ENCODE measurements at regions not wholly inside any gene's neighbourhood (a gene's known extent, or its start where the extent isn't known, plus 50 kb on each side); places are given as distances from the start of the nearest gene placed in this dataset.

GRCh38 chr2:240350006-240350355 lies 85.5 kb upstream of the GPC1 start:
- ATAC-seq (no peak), FAIRE-seq (no peak), DNase-seq (peak in 1 of 6 donors; percentile 30)
- no peaks in the 10 kb centered on the region for H3K36me3 ChIP-seq
- 89 to 90% methylated on average over 8 of the region's 8 CpGs for WGBS, 2 donors
- TF ChIP-seq CTCF (IDR thresholded peaks at IDR 0.05), result no peak
- H3K4me1 ChIP-seq, result no peaks in the 10 kb centered on the region
- intact Hi-C loops (cut with DNase I), result no loop called here
- H3K4me3 ChIP-seq, result no peak overlapping the region
- H3K27ac ChIP-seq, result no peak overlapping the region
- no peaks in the 10 kb centered on the region for H3K27me3 ChIP-seq
- no peaks in the 10 kb centered on the region for H3K9me3 ChIP-seq

DNA sequence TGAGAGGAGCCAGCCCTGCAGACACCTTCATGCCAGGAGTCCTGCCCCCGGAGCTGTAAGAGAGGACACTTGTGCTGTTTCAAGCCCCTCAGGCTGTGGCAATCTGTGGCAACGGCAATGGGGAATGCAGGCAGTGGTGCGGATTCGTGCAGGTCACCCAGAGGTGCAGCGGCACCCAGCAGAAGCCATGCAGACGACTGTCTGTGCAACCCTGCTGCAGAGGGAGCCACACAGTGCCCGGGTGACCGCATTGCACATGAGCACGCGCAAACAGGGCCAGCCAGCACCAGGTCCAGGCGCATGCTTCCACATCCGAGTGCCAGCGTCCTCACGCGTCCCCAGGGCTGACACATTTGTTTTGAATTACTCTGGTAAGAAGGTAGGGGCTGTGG lies 84.8 kb upstream of the GPC1 start:
- no peaks in the 10 kb centered on the region for H3K36me3 ChIP-seq
- intact Hi-C loops (cut with DNase I), result no loop called here
- ATAC-seq (no peak), FAIRE-seq (no peak), DNase-seq (peak in 1 of 6 donors; percentile 40)
- no peak overlapping the region for H3K4me3 ChIP-seq
- H3K27ac ChIP-seq, result no peak overlapping the region
- H3K27me3 ChIP-seq, result no peaks in the 10 kb centered on the region
- 74 to 81% methylated on average over 15 of the region's 15 CpGs for WGBS, 2 donors
- no peak for TF ChIP-seq CTCF (IDR thresholded peaks at IDR 0.05)
- H3K4me1 ChIP-seq, result no peaks in the 10 kb centered on the region
- H3K9me3 ChIP-seq, result no peaks in the 10 kb centered on the region

DNA sequence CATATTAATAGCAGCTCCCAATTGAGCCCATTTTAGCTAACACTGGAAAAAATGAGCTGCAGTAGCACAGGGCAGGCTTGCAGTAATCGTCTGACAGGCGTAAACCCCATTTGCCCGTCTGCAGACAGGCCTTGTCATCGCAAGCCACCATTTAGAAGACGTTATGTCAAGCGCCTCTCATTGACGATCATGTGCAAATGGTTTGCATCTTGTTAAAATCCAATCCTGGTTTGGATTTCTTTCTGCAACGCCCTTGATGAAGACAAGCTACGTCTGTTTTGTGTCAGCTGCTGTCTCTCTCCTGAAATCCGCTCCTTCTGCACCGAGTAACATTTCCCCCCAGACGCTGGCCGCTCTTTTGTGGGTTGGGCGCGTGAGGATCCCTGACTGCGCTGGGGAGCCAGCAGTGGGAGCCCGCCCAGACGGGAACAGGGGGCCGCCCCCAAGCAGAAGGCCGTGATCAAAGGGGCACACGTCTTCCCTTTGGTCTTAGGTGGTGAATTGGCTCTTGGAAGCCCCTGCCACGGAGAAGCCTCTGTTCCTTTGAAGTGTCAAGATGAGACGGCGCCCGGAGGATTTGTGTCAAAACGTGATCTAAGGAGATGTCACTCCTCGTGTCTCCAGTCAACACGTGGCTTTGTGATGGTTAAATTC lies 84.2 kb upstream of the GPC1 start:
- intact Hi-C loops (cut with DNase I), result no loop called here
- ATAC-seq (no peak), DNase-seq (peak in 1 of 6 donors; percentile 30)

GRCh38 chr2:240351826-240352426 lies 83.5 kb upstream of the GPC1 start:
- Histone ChIP-seq H3K4me1 (no peaks in the 10 kb centered on the region), H3K4me3 (no peak overlapping the region), H3K36me3 (no peaks in the 10 kb centered on the region), H3K27me3 (no peaks in the 10 kb centered on the region), H3K27ac (no peak overlapping the region), H3K9me3 (no peaks in the 10 kb centered on the region)
- intact Hi-C loops (cut with DNase I), result no loop called here
- FAIRE-seq (no peak), DNase-seq (no peak), ATAC-seq (no peak)
- TF ChIP-seq CTCF (IDR thresholded peaks at IDR 0.05), result no peak
- 72 to 74% methylated on average over 14 of the region's 14 CpGs for WGBS, 2 donors

More for the DNA sequence above, 84.2 kb upstream of the GPC1 start:
- Histone ChIP-seq H3K27ac (no peak overlapping the region), H3K36me3 (no peaks in the 10 kb centered on the region), H3K9me3 (no peaks in the 10 kb centered on the region), H3K27me3 (no peaks in the 10 kb centered on the region), H3K4me3 (no peak overlapping the region), H3K4me1 (no peaks in the 10 kb centered on the region)
- WGBS, 2 donors, result 62 to 73% methylated on average over 28 of the region's 28 CpGs
- no peak for FAIRE-seq
- TF ChIP-seq CTCF (IDR thresholded peaks at IDR 0.05), result no peak

DNA sequence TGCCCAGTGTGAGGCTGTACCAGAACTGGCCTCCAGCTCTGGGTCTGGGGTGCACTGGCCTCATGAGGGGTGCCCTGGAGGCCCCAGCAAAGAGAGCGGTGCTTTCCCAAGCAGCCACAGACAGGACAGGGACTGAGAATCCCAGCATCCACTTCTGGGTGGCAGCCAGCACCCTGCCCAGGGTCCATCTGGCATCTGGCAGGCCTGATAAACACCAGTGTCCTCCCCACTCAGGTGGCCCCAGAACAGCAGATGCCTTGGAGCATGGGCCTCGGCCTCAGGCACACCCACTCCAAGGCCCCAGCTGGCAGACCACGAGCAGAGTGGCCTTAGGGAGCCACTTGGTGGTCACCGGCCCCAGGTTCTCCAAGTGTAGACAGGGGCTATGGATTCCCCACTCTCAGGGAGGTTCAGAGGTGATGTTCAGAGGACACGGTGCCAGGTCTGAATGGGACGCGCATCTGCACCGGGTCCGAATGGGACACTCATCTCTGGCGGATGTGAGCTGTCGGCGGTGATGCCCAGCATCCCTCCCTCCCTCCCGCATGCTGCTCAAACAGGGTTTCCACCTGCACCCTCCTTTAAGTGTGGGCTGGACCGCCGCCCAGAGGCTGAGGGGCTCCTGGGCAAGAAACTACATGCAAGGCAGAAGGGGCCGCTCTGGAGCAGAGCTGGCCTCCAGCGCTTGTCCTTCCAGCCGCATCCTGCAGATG lies 82.2 kb upstream of the GPC1 start:
- FAIRE-seq (no peak), DNase-seq (peak in 2 of 6 donors; percentile 39 to 49), ATAC-seq (no peak)
- H3K9me3 ChIP-seq, result no peaks in the 10 kb centered on the region
- no peaks in the 10 kb centered on the region for H3K36me3 ChIP-seq
- no peak overlapping the region for H3K27ac ChIP-seq
- 90 to 92% methylated on average over 18 of the region's 18 CpGs for WGBS, 2 donors
- no peaks in the 10 kb centered on the region for H3K4me1 ChIP-seq
- TF ChIP-seq CTCF (IDR thresholded peaks at IDR 0.05), result no peak
- intact Hi-C loops (cut with DNase I), result no loop called here
- no peak overlapping the region for H3K4me3 ChIP-seq
- no peaks in the 10 kb centered on the region for H3K27me3 ChIP-seq

Measured in pancreas (tissue), 10 donors.